ENCODE measurements at regions not wholly inside any gene's neighbourhood (a gene's known extent, or its start where the extent isn't known, plus 50 kb on each side); places are given as distances from the start of the nearest gene placed in this dataset.

GRCh38 chr13:87311165-87311564, 360.0 kb upstream of the SLITRK5 start:
- DNase-seq, result no peak
- intact Hi-C loops (cut with DNase I; ENCODE audit: low total_unique reads) (no loop called here), in situ Hi-C loops (cut with MboI; ENCODE audit: low sequenced_read_pairs in 4 of 4) (no loop called here)
- Histone ChIP-seq H3K4me1 (no peaks in the 10 kb centered on the region), H3K36me3 (no peaks in the 10 kb centered on the region), H3K27me3 (no peaks in the 10 kb centered on the region), H3K4me3 (no peak overlapping the region), H3K27ac (no peak overlapping the region), H3K9me3 (no peaks in the 10 kb centered on the region)
- TF ChIP-seq CTCF (IDR thresholded peaks at IDR 0.05 in 4 of 5, conservative IDR thresholded peaks at IDR 0.05 in 1 of 5), result no peak
- TF ChIP-seq POLR2A (IDR thresholded peaks at IDR 0.05), result no peak
- ATAC-seq, result no peak

GRCh38 chr13:87314822-87315221, 356.3 kb upstream of the SLITRK5 start:
- H3K27ac ChIP-seq, result no peak overlapping the region
- no peak overlapping the region for H3K4me3 ChIP-seq
- DNase-seq, result no peak
- no peaks in the 10 kb centered on the region for H3K4me1 ChIP-seq
- TF ChIP-seq POLR2A (IDR thresholded peaks at IDR 0.05) (no peak), CTCF (IDR thresholded peaks at IDR 0.05 in 4 of 5, conservative IDR thresholded peaks at IDR 0.05 in 1 of 5) (no peak)
- in situ Hi-C loops (cut with MboI; ENCODE audit: low sequenced_read_pairs in 4 of 4) (no loop called here), intact Hi-C loops (cut with DNase I; ENCODE audit: low total_unique reads) (no loop called here)
- no peak for ATAC-seq
- H3K9me3 ChIP-seq, result no peaks in the 10 kb centered on the region
- no peaks in the 10 kb centered on the region for H3K27me3 ChIP-seq
- H3K36me3 ChIP-seq, result no peaks in the 10 kb centered on the region

- in situ Hi-C loops (cut with MboI; ENCODE audit: low sequenced_read_pairs in 4 of 4) (no loop called here), intact Hi-C loops (cut with DNase I; ENCODE audit: low total_unique reads) (no loop called here)
- TF ChIP-seq CTCF (IDR thresholded peaks at IDR 0.05 in 4 of 5, conservative IDR thresholded peaks at IDR 0.05 in 1 of 5) (no peak), POLR2A (IDR thresholded peaks at IDR 0.05) (no peak)
- H3K9me3 ChIP-seq, result no peaks in the 10 kb centered on the region
- no peak overlapping the region for H3K4me3 ChIP-seq
- ATAC-seq (no peak), DNase-seq (no peak)
- H3K27ac ChIP-seq, result no peak overlapping the region
- no peaks in the 10 kb centered on the region for H3K36me3 ChIP-seq
- H3K27me3 ChIP-seq, result no peaks in the 10 kb centered on the region
- no peaks in the 10 kb centered on the region for H3K4me1 ChIP-seq
These were observed 348.8 kb upstream of the SLITRK5 start for GRCh38 chr13:87322386-87322785.

GRCh38 chr13:87324558-87324957, 346.6 kb upstream of the SLITRK5 start:
- DNase-seq (no peak), ATAC-seq (no peak)
- in situ Hi-C loops (cut with MboI; ENCODE audit: low sequenced_read_pairs in 4 of 4) (no loop called here), intact Hi-C loops (cut with DNase I; ENCODE audit: low total_unique reads) (no loop called here)
- TF ChIP-seq CTCF (IDR thresholded peaks at IDR 0.05 in 4 of 5, conservative IDR thresholded peaks at IDR 0.05 in 1 of 5) (no peak), POLR2A (IDR thresholded peaks at IDR 0.05) (no peak)
- H3K9me3 ChIP-seq, result no peaks in the 10 kb centered on the region
- no peaks in the 10 kb centered on the region for H3K4me1 ChIP-seq
- H3K27ac ChIP-seq, result no peak overlapping the region
- no peaks in the 10 kb centered on the region for H3K36me3 ChIP-seq
- H3K4me3 ChIP-seq, result no peak overlapping the region
- no peaks in the 10 kb centered on the region for H3K27me3 ChIP-seq

GRCh38 chr13:87331178-87331577, 340.0 kb upstream of the SLITRK5 start:
- in situ Hi-C loops (cut with MboI; ENCODE audit: low sequenced_read_pairs in 4 of 4), result no loop called here
- Histone ChIP-seq H3K36me3 (no peaks in the 10 kb centered on the region), H3K4me1 (no peaks in the 10 kb centered on the region), H3K27ac (no peak overlapping the region), H3K4me3 (no peak overlapping the region), H3K27me3 (no peaks in the 10 kb centered on the region), H3K9me3 (no peaks in the 10 kb centered on the region)
- ATAC-seq (no peak), DNase-seq (no peak)
- no peak for TF ChIP-seq CTCF (IDR thresholded peaks at IDR 0.05 in 4 of 5, conservative IDR thresholded peaks at IDR 0.05 in 1 of 5)
- intact Hi-C loops (cut with DNase I; ENCODE audit: low total_unique reads), result no loop called here

Data from gastrocnemius medialis (tissue), 4 donors.